HG03457 (cell line): ENCODE measurements at regions not wholly inside any gene's neighbourhood (a gene's known extent, or its start where the extent isn't known, plus 50 kb on each side); places are given as distances from the start of the nearest gene placed in this dataset.
"Not testable (repeated sequence)": the region's sequence is repeated elsewhere in the genome, so short reads cannot be mapped to it uniquely, and the experiment has no call there.

Source experiments
- ATAC-seq: cut with Tn5 transposase; IDR thresholded peaks from one replicate; pipeline ENCODE4 v1.9.1; 2021; ENCODE audit warnings: moderate number of reproducible peaks; ENCODE audit not compliant: unreplicated experiment

DNA sequence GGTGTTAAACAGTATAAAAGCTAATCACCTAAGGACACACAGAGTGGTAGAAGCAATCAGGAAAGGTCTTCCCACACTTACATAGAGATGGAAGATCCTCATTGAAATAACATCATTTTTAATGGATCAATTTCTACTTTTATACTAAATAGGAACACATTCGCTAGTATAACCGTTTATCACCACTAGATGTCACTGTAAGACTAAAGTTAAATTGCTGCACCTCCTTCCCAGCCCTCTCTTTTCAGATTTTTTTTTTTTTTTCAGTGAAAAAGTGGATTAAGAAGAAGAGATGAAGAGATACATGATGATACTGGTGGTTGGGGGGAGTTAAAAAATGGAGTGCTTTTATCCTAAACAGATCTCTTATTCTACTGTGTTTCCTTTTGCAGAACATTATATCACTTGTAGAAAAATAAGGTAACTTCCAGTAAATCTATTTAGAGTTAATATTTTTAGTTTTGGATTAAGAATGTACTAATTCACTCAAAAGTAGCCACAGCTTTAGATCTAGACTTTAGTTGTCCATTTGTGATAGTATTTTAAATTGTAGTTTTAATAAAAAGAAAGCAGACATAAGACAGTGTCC lies 116.9 kb upstream of the ARRDC3 start:
- ATAC-seq = no peak

DNA sequence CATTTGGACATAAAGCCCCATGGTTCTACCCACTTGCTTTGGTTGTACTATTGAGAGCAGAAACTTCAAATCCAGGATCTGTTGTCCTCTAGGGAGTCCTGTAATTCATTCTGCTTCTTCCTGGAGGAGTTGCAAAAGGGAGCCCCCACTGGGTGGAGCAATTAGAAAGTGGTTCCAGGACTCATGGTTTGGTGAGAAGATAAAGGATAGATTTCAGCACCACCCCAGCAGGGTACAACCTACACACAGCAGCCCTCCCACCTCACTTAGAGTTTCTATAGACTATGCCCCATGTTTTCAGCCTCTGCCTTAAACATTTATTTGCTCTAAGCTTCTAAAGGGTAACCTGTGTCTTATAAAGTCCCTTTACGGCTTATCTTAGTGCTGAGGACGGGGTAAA lies 112.6 kb upstream of the ARRDC3 start:
- no peak for ATAC-seq

DNA sequence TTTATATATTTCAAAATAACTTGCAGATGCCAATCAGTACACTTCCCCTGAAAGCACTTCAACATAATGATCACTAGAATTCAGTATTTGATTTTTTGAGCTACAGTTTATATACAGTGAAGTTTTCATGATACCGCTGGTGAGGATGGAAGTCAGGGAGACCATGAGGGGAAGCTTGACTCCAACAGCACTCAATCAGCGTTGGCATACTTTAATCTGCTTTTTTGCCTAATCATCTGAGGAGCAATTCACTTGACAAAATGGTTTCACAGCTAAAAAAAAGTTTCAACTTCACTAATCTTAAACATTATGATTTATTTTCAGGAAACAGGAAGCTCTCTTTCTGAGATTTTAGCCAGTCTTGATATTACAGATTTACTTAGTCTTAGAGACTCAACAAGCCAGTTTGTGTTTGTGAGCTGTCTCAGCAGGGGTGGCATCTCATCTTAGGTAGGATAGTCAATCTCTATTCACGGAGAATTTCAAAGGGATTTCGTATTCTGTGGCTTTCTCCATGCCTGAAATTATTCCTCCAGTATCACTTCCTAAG lies 111.4 kb upstream of the ARRDC3 start:
- ATAC-seq = no peak

DNA sequence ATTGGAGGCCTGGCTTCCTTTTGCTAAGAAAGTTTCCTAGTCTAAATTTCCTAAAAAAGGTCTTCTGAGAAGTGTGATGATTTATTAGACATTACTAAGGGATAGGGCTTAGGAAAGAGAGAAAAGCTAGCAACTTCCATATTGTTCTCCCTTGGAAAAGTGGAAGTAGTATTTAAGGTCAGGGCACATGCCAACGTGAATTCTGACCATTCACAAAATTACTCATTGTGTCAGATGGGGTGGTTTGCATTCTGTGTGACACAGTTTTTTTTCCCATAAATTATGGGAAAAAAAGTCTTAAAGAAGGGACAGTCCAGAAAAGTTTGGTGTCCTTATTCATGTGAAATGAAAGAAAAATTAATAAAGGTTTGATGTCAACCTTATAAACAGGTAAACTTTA lies 110.0 kb upstream of the ARRDC3 start:
- ATAC-seq = no peak

DNA sequence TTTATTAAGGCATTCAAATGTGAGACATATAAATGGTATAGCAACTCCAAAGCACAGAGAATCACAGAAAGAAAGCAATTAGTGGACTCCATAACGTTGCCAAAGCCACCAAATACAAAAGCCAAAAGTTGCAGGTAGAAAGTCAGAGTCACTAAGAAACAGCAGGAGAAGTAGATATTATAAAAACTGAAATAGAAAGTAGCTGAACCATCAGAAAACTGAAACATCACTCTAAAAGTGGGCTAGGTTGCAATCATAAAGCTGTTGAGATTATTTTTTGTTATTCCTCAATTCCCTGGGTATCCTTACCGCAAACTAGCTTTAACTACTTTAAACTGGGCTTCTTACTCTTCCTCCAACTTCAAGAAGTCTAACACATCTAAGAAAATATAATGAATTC lies 108.1 kb upstream of the ARRDC3 start:
- no peak for ATAC-seq

DNA sequence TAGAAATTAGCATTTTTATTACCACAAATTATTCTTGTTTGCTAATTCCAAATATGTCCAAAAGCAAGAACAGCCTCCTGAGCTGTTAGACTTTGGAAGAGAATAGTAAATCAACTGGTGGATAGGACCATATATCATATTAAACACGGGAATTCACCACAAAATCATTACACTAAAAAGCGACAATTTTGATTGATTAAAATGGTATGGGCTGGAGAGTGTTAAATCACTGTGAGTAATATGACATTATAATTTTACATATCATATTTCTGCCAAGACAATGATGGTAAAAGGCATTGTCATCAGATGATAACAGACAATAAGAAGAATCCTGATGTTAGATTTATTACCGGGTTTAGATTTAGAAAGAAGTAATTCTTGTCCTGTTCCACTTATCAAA lies 107.2 kb upstream of the ARRDC3 start:
- ATAC-seq = no peak

DNA sequence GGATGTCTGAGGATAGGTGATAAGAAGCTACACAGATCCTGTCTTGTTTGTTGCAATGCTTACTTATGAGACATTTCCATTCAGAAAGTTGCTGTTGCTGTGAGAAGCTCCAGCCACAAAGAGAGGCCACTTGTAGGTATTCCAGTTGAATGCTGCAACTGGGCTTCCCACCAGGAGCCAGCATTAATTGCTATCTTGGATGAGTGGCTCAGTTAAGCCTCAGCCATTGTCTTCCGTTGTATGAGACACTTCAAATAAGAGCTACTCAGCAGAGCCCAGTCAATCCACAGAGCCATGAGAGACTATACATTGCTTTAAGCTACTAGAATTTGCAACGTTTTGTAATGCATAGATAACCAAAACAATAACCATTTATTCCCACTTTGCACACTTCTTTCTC lies 104.3 kb upstream of the ARRDC3 start:
- no peak for ATAC-seq

DNA sequence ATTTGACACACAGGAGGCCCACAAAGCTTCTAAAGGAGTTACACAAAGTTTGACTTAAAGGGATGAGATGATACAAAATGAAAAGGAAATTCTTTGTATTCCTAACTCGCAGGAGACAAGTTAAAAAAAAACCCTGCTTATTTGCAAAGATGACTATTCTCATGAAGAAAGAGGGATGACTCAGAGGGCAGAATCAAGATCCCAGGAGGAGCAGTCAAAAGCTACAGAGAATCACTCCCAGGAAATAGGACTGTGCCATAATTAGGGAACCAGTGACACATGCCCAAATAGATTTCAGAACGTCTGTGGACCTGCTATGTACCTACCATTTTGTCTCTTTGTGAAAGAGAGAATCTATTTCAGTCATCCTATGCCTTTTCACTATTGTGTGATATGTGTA lies 103.5 kb upstream of the ARRDC3 start:
- no peak for ATAC-seq

DNA sequence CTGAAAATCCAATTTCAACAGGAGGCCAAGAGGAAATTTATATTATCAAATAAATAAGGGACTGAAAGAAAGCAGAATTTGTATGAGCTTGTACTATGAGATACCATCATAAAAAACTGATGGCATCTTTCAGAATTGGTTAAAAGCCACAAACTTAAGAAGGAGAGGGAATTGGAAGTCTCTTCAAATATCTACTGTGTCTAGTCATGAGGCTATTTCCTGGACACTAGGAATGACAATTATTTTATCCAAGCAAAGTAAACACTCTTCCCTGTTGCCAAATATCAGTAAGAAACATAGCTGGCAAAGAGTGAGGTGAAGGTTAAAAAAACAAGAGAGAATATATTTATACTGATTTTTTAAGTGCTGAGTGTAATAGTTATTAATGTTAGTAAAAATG lies 101.5 kb upstream of the ARRDC3 start:
- ATAC-seq = no peak

DNA sequence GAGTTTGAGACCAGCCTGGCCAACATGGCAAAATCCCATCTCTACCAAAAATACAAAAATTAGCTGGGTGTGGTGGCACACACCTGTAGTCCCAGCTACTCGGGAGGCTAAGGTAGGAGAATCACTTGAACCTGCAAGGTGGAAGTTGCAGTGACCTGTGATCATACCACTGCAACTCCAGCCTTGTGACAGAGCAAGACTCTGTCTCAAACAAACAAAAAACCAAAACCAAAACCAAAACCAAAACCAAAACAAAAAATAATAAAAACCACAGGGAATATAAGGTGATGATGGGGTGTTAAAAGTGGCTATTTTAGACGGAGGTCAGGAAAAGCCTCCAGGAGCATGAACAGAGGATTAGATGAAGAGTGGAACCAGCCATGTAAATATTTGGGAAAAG lies 96.3 kb upstream of the ARRDC3 start:
- ATAC-seq = not testable (repeated sequence)

DNA sequence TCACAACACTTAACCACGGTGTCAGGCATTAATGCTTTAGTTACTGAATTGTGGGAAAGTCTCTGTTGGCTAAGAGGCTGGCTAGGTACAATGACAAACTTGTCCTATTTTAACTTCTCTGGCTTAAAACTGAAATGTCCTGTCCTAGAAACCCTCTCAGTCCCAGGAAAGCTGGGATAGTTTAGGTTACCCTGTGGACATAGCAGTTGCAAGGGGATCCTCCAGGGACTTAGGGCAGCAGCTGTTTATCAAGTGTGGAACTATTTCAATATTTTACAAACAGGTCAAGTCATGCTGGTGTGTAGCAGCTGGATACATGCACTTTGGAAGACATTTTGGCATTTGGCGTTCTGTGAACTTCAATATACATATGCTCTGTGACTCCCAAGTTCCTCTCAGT lies 95.0 kb upstream of the ARRDC3 start:
- no peak for ATAC-seq

DNA sequence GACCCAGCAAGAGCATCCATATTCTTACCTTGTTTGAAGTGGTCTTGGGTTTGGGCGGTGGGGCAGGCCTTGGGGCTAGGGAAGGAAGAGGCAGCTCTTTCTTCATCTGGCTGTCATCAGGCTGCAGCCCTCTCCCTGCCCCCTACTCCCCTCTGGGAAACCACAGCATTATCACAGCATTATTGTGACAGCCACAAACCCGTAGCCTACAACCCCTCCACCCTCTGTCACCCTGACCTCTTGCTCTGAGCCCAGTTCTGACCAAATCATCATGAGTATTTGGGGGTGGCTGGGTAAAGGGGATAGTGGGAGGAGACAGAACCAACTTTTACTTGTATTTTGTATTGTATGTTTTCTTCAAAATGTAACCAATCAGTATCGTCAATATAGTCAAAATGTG lies 94.3 kb upstream of the ARRDC3 start:
- no peak for ATAC-seq

DNA sequence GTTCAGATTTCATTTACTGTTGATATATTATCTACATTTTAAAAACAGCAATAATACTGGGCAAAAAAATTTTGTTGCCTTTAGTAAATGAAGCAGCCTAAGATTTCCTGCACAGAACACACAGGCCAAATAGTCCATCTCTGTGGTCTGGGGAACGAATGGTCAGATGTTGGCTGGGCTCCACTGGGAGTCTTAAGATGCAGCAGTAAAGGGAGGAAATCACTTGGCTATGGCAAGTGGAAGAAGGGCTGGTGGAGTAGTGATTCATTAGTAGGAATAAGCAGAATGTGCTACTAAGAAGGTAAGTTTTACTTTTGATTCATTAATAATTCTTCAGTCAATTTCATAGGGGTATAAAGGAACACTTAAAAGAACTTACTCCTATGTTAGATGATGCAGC lies 91.1 kb upstream of the ARRDC3 start:
- ATAC-seq = no peak

DNA sequence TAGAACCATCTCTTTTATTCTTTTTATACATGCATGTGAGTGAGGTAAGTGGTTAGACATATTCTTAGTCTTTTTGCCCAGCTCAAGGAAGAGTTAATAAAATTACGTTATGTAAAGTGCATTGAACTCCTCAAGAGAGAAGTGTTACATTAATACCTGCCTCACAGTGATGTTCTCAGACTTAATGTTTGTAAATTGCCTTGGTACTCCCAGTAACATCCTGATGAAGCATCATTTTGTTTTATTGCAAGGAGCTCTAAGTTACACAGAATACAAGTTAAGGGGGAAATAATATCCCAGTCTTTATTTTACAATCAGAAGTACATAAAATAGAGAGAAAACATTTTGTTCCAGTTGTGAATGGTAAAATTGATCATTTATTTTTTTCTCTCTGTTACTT lies 89.5 kb upstream of the ARRDC3 start:
- ATAC-seq = no peak

DNA sequence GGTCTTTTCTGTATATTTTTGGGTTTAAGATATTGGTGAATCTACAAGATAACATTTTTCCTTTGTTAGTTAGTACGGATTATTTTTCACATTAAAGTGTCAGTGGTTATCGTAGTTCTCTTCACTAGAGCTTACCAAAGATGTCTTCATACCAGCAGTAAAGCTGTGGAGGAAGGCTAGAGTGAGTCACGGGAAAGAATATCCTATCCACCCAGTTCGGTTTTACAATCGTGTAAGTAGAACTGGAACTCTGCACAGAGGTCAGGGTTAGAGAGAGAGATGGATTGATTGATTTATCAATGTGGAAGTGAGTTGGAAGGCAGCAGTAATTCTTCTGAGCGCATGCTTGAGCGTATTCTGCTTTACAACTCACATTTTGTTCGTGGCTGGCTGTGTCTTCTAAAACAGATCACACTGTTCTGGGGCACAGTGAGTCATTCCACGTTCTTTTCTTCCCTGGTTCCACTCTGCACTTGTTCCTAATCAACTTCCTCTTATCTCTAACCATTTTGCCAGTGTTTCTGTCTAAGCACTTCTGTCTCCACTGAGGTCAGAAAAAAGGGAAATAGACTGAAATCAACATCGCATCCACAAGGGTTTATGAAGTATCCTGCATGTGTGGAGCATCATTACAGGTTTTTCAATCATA lies 86.5 kb upstream of the ARRDC3 start:
- no peak for ATAC-seq

DNA sequence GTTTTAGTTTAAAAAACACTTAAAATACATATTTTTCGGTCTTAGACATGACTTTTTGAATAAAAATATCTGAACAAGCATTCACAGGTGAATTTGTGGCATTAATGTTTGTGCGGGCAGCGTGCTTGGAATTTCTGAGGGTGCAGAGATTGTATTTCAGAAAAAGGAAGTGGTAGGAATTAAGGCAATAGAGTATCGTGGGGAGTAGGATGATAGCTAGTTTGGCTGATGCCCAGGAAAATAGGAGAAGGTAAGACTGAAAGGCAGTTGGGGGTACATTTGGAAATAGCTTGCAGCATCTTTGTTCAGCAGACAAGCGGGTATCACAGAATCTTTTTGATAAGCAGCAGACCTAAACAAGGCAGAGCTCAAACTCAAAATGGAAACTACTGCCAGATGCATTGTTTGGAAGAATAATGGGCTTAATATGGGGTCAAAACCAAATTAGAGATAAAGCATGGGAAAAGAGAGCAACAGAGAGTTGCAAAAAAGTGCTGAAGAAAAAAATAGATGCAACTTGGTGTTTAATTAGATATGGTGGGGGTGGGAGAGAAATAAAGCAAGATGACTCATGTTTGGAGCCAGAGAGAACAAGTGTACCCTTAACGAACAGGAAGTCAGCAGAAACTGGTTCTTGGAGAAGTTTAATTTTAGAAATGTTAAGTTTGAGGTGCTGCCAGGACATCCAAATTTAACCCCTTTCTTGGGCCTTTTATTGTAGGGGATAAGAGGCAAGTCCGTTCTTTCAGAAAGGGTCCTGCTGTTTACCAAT lies 85.7 kb upstream of the ARRDC3 start:
- no peak for ATAC-seq

DNA sequence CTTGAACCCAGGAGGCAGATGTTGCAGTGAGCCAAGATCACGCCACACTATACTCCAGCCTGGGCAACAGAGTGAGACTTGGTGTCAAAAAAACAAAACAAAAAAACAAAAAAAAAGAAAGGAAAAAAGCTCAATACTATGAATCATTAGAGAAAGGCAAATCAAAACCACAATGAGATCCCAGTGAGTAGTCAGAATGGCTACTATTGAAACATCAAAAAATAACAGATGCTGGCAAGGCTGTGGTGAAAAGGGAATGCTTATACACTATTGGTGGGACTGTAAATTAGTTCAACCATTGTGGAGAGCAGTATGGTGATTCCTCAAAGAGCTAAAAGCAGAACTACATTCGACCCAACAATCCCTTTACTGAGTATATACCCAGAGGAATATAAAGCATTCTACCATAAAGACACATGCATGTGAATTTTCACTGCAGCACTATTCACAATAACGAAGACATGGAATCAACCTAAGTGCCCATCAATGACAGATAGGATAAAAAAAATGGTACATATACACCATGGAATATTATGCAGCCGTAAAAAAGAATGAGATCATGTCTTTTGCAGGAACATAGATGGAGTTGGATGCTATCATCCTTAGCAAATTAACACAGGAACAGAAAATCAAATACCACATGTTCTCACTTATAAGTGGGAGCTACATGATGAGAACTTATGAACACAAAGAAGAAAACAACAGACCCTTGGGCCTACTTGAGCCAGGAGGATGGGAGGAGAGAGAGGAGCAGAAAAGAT lies 81.9 kb upstream of the ARRDC3 start:
- no peak for ATAC-seq

DNA sequence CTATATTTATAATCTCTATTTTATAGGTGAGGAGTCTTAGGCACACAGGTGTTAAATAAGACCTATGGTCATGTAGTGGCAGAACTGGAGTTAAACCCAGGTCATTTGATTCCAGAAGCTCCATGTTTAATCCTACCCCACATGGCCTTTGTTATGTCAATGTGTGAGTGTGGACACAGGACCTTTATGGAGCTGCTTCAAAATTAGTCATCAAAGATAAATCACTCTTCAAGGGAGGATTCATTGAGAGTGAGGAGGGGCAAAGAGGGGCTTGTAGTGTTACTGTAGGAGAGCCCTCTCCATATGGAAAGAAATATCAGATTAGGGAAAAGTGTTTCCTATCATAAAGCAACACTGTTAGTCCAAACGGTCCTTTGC lies 74.6 kb upstream of the ARRDC3 start:
- ATAC-seq = no peak

DNA sequence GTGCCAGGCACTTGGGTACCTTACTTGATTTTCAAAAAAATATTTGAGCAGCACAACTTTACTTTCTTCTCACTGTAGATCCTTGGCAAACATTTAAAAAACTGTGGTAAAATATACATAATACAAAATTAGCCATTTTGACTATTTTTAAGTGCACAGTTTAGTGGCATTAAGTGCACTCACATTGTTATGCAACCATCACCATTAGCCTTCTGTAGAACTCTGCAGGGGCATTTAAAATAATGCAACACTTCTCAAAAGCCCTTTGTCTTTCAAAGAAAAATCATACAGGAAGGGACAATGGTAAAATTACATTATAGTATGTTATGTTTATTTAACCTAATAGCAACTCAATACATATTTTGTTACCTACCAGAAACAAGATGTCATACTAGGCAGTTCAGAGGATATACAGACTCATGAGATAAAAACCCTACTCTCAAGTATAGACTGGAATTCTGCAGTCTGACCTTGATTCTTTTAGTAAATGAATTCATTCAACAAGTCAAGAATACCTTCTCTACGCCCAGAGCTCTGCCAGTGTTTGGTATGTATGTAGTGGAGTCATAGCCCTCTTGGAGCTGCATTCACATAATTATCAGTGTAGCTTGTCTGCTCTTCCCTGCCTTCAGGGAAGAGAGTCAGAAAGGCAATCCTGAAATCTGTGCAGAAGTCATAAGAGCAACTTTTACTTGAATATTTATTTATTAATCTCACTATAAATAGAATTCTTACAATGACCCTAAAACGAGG lies 74.0 kb upstream of the ARRDC3 start:
- no peak for ATAC-seq

DNA sequence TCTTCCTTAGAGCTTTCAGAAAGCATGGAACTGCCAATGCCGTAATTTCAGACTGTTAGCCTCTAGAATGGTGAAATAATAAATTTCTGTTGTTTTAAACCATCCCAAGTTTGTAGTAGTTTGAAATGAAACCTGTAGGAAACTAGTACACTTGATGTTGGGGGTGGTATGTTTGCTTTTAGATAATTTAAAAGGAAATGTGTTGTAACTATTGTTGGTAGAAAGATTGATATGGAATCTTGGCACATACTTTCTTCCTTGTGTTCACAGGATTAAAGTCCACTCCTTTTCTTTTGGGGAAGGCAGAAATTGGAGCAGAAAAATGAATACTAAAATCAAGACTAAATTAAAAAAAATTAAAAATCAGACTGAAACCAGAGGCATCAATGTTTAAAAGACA lies 66.0 kb upstream of the ARRDC3 start:
- no peak for ATAC-seq

DNA sequence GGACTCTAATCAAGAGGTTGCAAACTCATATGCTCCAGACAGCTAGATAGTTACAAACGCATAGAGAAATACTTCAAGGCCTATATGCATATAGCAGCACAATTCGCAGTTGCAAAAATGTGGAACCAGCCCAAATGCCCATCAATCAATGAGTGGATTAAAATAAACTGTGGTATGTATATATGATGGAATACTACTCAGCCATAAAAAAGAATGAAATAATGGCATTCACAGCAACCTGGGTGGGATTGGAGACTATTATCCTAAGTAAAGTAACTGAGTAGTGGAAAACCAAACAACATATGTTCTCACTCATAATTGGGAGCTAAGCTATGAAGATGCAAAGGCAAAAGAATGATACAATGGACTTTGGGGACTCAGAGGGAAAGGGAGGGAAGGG lies 65.0 kb upstream of the ARRDC3 start:
- not testable (repeated sequence) for ATAC-seq
